Liver (tissue), 8 donors: ENCODE measurements at regions not wholly inside any gene's neighbourhood (a gene's known extent, or its start where the extent isn't known, plus 50 kb on each side); places are given as distances from the start of the nearest gene placed in this dataset.

ENCODE experiments used
- DNase-seq: peaks from one replicate; pipeline ENCODE4 v3.0.0-alpha.2; 2017; ENCODE audit warnings: low spot score
- H3K27ac ChIP-seq, 2 donors: one replicate each; pipeline ENCODE4 v1.7.0; 2013; ENCODE audit warnings: inconsistent platforms in 2 of 2, low read length in 2 of 2, control low read depth in 1 of 2, low read depth in 1 of 2, mild to moderate bottlenecking in 1 of 2
- H3K27me3 ChIP-seq, 4 donors: one replicate each; pipeline versions ENCODE4 v1.6.1 to v1.7.0; 2013; ENCODE audit warnings: low read length in 3 of 4, inconsistent platforms in 1 of 4, mild to moderate bottlenecking in 1 of 4, moderate library complexity in 1 of 4; ENCODE audit not compliant: control insufficient read depth in 4 of 4, insufficient read depth in 4 of 4
- H3K36me3 ChIP-seq, 4 donors: one replicate each; pipeline versions ENCODE4 v1.6.1 to v1.7.0; 2013; ENCODE audit warnings: low read length in 3 of 4, mild to moderate bottlenecking in 3 of 4, low read depth in 1 of 4, moderate library complexity in 1 of 4; ENCODE audit not compliant: control insufficient read depth in 4 of 4, insufficient read depth in 3 of 4
- H3K4me1 ChIP-seq, 4 donors: one replicate each; pipeline versions ENCODE4 v1.6.1 to v1.7.0; 2013; ENCODE audit warnings: low read length in 3 of 4, mild to moderate bottlenecking in 3 of 4, moderate library complexity in 1 of 4; ENCODE audit not compliant: control insufficient read depth in 4 of 4, insufficient read depth in 4 of 4
- H3K4me3 ChIP-seq, 3 donors: one replicate each; pipeline versions ENCODE4 v1.6.1 to v1.7.0; 2013; ENCODE audit warnings: low read length in 3 of 3, control low read depth in 1 of 3, low read depth in 1 of 3, mild to moderate bottlenecking in 1 of 3
- H3K9ac ChIP-seq, 2 donors: one replicate each; pipeline ENCODE4 v1.7.0; 2013; ENCODE audit warnings: low read length in 2 of 2, mild to moderate bottlenecking in 2 of 2, moderate library complexity in 2 of 2, control low read depth in 1 of 2, low read depth in 1 of 2
- H3K9me3 ChIP-seq, 4 donors: one replicate each; pipeline versions ENCODE4 v1.6.1 to v1.7.0; 2013; ENCODE audit warnings: low read length in 3 of 4; ENCODE audit not compliant: control insufficient read depth in 4 of 4
- ATF3 ChIP-seq: IDR thresholded peaks from 2 replicates; pipeline ENCODE4 v1.6.1; 2016; ENCODE audit warnings: antibody characterized with exemption
- EGR1 ChIP-seq, 2 donors: IDR thresholded peaks; 2 replicates each; pipeline ENCODE4 v1.6.1; 2016 to 2018; ENCODE audit warnings: antibody characterized with exemption in 2 of 2, low read depth in 2 of 2
- FOXA1 ChIP-seq: IDR thresholded peaks from 2 replicates; pipeline ENCODE4 v1.6.1; 2016; ENCODE audit warnings: antibody characterized with exemption
- FOXA2 ChIP-seq: IDR thresholded peaks from 2 replicates; pipeline ENCODE4 v1.6.1; 2016; ENCODE audit warnings: antibody characterized with exemption
- HNF4A ChIP-seq, 2 donors: conservative IDR thresholded peaks; 2 replicates each; pipeline ENCODE4 v1.6.1; 2016; ENCODE audit warnings: antibody characterized with exemption in 2 of 2, mild to moderate bottlenecking in 2 of 2
- HNF4G ChIP-seq: IDR thresholded peaks from 2 replicates; pipeline ENCODE4 v1.6.1; 2016; ENCODE audit warnings: antibody characterized with exemption
- JUND ChIP-seq, 2 donors: IDR thresholded peaks; 2 replicates each; pipeline ENCODE4 v1.6.1; 2016; ENCODE audit warnings: antibody characterized with exemption in 2 of 2
- NR2F2 ChIP-seq: IDR thresholded peaks from 2 replicates; pipeline ENCODE4 v1.6.1; 2016; ENCODE audit warnings: antibody characterized with exemption
- RXRA ChIP-seq, 2 donors: IDR thresholded peaks; 2 replicates each; pipeline ENCODE4 v1.6.1; 2017 to 2018; ENCODE audit warnings: antibody characterized with exemption in 2 of 2, mild to moderate bottlenecking in 1 of 2
- SP1 ChIP-seq: IDR thresholded peaks from 2 replicates; pipeline ENCODE4 v1.6.1; 2018; ENCODE audit warnings: antibody characterized with exemption, mild to moderate bottlenecking
- TAF1 ChIP-seq: conservative IDR thresholded peaks from 2 replicates; pipeline ENCODE4 v1.6.1; 2016; ENCODE audit warnings: antibody characterized with exemption, mild to moderate bottlenecking
- YY1 ChIP-seq: IDR thresholded peaks from 2 replicates; pipeline ENCODE4 v1.6.1; 2016; ENCODE audit warnings: antibody characterized with exemption, mild to moderate bottlenecking
- ZBTB33 ChIP-seq: IDR thresholded peaks from 2 replicates; pipeline ENCODE4 v1.6.1; 2016; ENCODE audit warnings: antibody characterized with exemption
- WGBS: extraction: QIAGEN DNeasy Blood & Tissue Kit; methylation state at CpG from one replicate; pipeline ENCODE4 v1.1.7; 2013; 5-methylcytosine and 5-hydroxymethylcytosine counted together
- TF ChIP-seq, protein P1 (sequence below): fragments of 150-350 bp; IDR thresholded peaks from 2 replicates; pipeline ENCODE4 v1.5.1; 2017; ENCODE audit warnings: improper control_type of control experiment, low read depth, low read length; ENCODE audit not compliant: missing input control
- TF ChIP-seq, protein P2 (sequence below): IDR thresholded peaks from 2 replicates; pipeline ENCODE4 v1.6.1; 2016; ENCODE audit warnings: antibody characterized with exemption
- donor health status: healthy.
- donor health status: healthy.
- donor health status: healthy.
- donor health status: healthy.
- donor health status: healthy.

DNA sequence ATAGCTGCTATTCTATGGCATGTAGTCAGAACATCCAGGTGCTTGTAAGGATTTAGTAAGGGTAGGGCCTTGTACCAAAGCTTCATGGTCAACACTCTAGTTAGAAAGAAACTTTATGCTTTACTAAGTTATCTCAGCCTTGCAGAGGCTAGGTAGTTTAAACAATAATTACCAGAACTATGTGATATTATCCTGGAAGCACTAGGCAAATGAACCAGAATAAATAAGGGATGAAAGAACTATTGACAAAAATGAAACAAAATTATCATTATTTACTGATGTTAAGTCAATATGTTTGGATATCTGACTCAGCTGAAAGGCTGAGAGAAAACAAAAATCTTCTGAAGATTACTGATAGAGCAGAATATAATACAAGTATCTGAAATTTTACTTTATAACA lies 1089.1 kb upstream of the RAG2 start:
- no peaks in the 10 kb centered on the region for H3K4me1 ChIP-seq

DNA sequence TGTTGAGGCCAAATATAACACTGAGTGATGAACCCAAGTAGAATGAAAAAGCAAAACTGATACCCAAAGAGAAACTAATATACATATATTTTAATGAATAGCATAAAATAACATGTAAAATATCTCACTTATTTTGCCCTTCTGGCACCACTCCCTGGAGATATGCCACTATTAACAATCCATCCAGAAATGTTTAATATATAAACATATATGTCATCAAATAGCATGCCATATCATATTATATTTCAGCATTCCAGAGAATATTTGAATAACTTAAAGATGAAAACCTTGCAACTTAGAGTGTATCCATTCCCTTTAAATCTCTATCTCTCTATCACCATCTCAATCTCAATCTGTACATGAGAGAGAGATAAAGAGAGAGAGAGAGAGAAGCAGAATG lies 1073.3 kb upstream of the RAG2 start:
- H3K4me1 ChIP-seq: no peaks in the 10 kb centered on the region
- H3K4me3 ChIP-seq: no peak overlapping the region
- no peaks in the 10 kb centered on the region for H3K27me3 ChIP-seq
- TF ChIP-seq, protein P1, sequence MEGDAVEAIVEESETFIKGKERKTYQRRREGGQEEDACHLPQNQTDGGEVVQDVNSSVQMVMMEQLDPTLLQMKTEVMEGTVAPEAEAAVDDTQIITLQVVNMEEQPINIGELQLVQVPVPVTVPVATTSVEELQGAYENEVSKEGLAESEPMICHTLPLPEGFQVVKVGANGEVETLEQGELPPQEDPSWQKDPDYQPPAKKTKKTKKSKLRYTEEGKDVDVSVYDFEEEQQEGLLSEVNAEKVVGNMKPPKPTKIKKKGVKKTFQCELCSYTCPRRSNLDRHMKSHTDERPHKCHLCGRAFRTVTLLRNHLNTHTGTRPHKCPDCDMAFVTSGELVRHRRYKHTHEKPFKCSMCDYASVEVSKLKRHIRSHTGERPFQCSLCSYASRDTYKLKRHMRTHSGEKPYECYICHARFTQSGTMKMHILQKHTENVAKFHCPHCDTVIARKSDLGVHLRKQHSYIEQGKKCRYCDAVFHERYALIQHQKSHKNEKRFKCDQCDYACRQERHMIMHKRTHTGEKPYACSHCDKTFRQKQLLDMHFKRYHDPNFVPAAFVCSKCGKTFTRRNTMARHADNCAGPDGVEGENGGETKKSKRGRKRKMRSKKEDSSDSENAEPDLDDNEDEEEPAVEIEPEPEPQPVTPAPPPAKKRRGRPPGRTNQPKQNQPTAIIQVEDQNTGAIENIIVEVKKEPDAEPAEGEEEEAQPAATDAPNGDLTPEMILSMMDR: no peak
- TF ChIP-seq ATF3 (no peak), FOXA2 (no peak), NR2F2 (no peak), JUND (IDR thresholded peaks at IDR 0.05) (no peak), RXRA (IDR thresholded peaks at IDR 0.05) (no peak), TAF1 (no peak), YY1 (no peak), FOXA1 (no peak), SP1 (no peak)
- TF ChIP-seq, protein P2, sequence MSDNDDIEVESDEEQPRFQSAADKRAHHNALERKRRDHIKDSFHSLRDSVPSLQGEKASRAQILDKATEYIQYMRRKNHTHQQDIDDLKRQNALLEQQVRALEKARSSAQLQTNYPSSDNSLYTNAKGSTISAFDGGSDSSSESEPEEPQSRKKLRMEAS: no peak
- H3K9ac ChIP-seq: no peak overlapping the region
- H3K36me3 ChIP-seq: no peaks in the 10 kb centered on the region
- no peak overlapping the region for H3K27ac ChIP-seq
- no peak for DNase-seq
- H3K9me3 ChIP-seq: no peaks in the 10 kb centered on the region

More for the DNA sequence above, 1089.1 kb upstream of the RAG2 start:
- Histone ChIP-seq H3K9ac (no peak overlapping the region), H3K36me3 (no peaks in the 10 kb centered on the region), H3K27me3 (no peaks in the 10 kb centered on the region), H3K9me3 (no peaks in the 10 kb centered on the region), H3K4me3 (no peak overlapping the region), H3K27ac (no peak overlapping the region)
- DNase-seq: no peak
- TF ChIP-seq NR2F2 (no peak), JUND (IDR thresholded peaks at IDR 0.05) (no peak)

DNA sequence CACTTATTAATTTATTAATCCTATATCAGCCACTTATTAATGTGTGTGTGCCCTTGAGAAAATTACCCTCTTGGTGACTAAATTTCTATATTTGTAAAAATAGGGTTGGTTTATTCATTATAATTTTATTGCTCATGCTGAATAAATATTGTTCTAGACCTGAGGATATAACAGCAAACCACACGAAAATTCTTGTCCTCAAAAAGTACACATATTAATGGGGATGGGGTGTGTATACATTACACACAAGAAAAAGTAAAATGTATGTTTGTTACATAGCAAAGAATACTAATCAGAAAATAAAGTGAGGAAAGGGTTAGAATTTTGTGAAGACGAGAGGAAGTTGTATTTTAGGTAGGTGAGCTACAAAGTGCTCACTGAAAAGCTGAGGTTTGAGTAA lies 1068.9 kb upstream of the RAG2 start:
- Histone ChIP-seq H3K9me3 (no peaks in the 10 kb centered on the region), H3K27me3 (no peaks in the 10 kb centered on the region), H3K4me3 (no peak overlapping the region), H3K9ac (no peak overlapping the region), H3K4me1 (no peaks in the 10 kb centered on the region), H3K36me3 (no peaks in the 10 kb centered on the region), H3K27ac (no peak overlapping the region)
- TF ChIP-seq FOXA1 (no peak), SP1 (no peak), TAF1 (no peak), RXRA (IDR thresholded peaks at IDR 0.05) (no peak), JUND (IDR thresholded peaks at IDR 0.05) (no peak), HNF4A (conservative IDR thresholded peaks at IDR 0.05) (no peak), EGR1 (IDR thresholded peaks at IDR 0.05; ENCODE audit: low read depth in 2 of 2) (no peak), NR2F2 (no peak), ZBTB33 (no peak), FOXA2 (no peak), HNF4G (no peak), ATF3 (no peak), YY1 (no peak)
- TF ChIP-seq, protein P1: no peak
- DNase-seq: no peak
- WGBS: 50% methylated on average over 2 of the region's 2 CpGs
